ENCODE measurements at regions not wholly inside any gene's neighbourhood (a gene's known extent, or its start where the extent isn't known, plus 50 kb on each side); places are given as distances from the start of the nearest gene placed in this dataset.

DNA sequence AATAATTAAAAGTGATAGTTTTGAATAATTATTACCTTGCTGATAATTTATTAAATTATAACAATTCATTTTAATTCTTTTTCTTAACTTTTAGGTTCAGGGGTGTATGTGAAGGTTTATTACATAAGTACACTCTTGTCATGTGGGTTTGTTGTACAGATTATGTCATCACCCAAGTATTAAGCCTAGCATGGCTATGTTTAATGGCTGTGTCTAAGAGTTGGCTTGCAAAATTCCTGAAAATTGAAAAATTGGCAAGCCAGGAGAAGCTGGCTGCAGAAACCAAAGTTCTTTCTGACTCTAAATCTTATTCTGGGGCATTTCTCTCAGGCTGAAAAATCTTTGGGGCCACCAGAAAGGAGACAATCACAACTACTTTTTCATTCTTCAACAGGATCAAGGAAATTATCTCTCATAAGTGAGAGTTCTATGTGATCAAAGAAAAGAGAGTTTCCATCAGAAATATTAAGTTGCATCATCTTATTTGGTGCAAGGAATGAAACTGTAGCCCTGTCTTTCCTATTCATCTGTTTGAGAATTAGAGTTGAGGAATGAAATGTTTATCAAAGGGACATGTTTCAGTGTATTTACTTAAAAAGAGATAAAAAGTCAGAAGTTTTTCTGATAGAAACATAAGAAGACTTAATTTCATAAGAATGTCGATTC lies 412.1 kb upstream of the CDH2 start:
- no peak overlapping the region for H3K4me3 Mint-ChIP-seq (ENCODE audit: unreplicated experiment)
- TF ChIP-seq, protein P1, sequence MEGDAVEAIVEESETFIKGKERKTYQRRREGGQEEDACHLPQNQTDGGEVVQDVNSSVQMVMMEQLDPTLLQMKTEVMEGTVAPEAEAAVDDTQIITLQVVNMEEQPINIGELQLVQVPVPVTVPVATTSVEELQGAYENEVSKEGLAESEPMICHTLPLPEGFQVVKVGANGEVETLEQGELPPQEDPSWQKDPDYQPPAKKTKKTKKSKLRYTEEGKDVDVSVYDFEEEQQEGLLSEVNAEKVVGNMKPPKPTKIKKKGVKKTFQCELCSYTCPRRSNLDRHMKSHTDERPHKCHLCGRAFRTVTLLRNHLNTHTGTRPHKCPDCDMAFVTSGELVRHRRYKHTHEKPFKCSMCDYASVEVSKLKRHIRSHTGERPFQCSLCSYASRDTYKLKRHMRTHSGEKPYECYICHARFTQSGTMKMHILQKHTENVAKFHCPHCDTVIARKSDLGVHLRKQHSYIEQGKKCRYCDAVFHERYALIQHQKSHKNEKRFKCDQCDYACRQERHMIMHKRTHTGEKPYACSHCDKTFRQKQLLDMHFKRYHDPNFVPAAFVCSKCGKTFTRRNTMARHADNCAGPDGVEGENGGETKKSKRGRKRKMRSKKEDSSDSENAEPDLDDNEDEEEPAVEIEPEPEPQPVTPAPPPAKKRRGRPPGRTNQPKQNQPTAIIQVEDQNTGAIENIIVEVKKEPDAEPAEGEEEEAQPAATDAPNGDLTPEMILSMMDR (IDR thresholded peaks at IDR 0.05; ENCODE audit: insufficient read depth in 1 of 2, low read depth in 1 of 2, low read length in 1 of 2, severe bottlenecking in 1 of 2, unreplicated experiment in 1 of 2): no peak
- Histone ChIP-seq H3K9me3 (no peaks in the 10 kb centered on the region), H3K4me3 (ENCODE audit: low read depth, low read length) (no peak overlapping the region), H3K36me3 (ENCODE audit: control insufficient read depth, insufficient read depth, low read length) (no peaks in the 10 kb centered on the region), H3K4me1 (no peaks in the 10 kb centered on the region), H3K27me3 (replicated peaks; ENCODE audit: control insufficient read depth, insufficient read depth, low read length) (no peaks in the 10 kb centered on the region)
- ChIA-PET POLR2A (no interaction called here), CTCF (no interaction called here)
- intact Hi-C loops (cut with micrococcal nuclease; ENCODE audit: unreplicated experiment): no loop called here
- no peak overlapping the region for H3K27ac Mint-ChIP-seq (ENCODE audit: unreplicated experiment)
- BruUV-seq (replicated peaks): no TSS peak
- peaks cover 3% of the 10 kb centered on the region for H3K27me3 Mint-ChIP-seq (ENCODE audit: insufficient read depth, unreplicated experiment)
- H3K36me3 Mint-ChIP-seq (ENCODE audit: insufficient read depth, unreplicated experiment): no peaks in the 10 kb centered on the region
- no peak for DNase-seq
- no peaks in the 10 kb centered on the region for H3K4me1 Mint-ChIP-seq (ENCODE audit: low read depth, unreplicated experiment)
- H3K9me3 Mint-ChIP-seq (ENCODE audit: unreplicated experiment): no peaks in the 10 kb centered on the region

DNA sequence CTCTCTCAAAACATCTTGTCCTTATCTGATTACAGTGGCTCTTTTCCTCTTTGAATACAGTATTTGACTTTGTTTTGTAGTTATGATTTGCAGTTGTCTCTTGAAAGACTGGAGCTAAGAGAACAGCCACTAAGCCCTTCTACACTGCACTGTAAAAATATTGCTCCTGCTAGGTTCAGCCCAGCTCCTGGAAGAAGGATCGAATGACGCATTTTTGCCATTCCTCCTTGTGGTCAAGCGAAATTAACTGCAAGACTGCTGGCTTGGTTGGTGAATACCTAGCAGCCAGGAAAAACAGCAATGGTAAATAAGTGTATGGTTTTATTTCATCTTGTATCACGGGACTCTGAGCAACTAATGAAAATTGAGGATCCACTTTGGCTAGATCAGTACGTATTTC lies 407.8 kb upstream of the CDH2 start:
- TF ChIP-seq, protein P1 (IDR thresholded peaks at IDR 0.05; ENCODE audit: insufficient read depth in 1 of 2, low read depth in 1 of 2, low read length in 1 of 2, severe bottlenecking in 1 of 2, unreplicated experiment in 1 of 2): no peak
- no peak for DNase-seq
- Mint-ChIP-seq H3K9me3 (ENCODE audit: unreplicated experiment) (no peaks in the 10 kb centered on the region), H3K4me1 (ENCODE audit: low read depth, unreplicated experiment) (no peaks in the 10 kb centered on the region), H3K27ac (ENCODE audit: unreplicated experiment) (no peak overlapping the region), H3K27me3 (ENCODE audit: insufficient read depth, unreplicated experiment) (no peaks in the 10 kb centered on the region), H3K4me3 (ENCODE audit: unreplicated experiment) (no peak overlapping the region), H3K36me3 (ENCODE audit: insufficient read depth, unreplicated experiment) (no peaks in the 10 kb centered on the region)
- BruUV-seq (replicated peaks): no TSS peak
- Histone ChIP-seq H3K4me1 (no peaks in the 10 kb centered on the region), H3K4me3 (ENCODE audit: low read depth, low read length) (no peak overlapping the region), H3K27me3 (replicated peaks; ENCODE audit: control insufficient read depth, insufficient read depth, low read length) (no peaks in the 10 kb centered on the region), H3K9me3 (no peaks in the 10 kb centered on the region), H3K36me3 (ENCODE audit: control insufficient read depth, insufficient read depth, low read length) (no peaks in the 10 kb centered on the region)
- CTCF ChIA-PET: no interaction called here
- POLR2A ChIA-PET: no interaction called here
- intact Hi-C loops (cut with micrococcal nuclease; ENCODE audit: unreplicated experiment): no loop called here

DNA sequence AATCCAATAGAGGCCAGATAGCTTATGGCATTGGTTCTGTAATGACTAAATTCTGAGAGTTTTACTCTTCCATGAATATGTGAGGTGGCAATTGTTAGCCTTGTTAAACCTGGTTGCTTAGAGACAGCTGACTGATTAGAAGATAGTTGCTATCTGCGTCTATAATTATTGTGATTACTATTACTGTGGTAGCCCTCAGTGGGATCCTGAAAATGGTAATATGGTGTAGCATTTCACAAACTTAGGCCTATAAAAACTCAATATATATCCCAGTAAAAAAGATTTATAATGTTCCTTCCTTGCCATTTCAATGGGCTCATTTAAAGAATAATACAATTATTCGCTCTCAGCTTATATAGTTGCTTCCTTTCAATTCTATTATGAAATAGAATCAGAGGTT lies 405.8 kb upstream of the CDH2 start:
- Histone ChIP-seq H3K4me1 (no peaks in the 10 kb centered on the region), H3K9me3 (no peaks in the 10 kb centered on the region), H3K4me3 (ENCODE audit: low read depth, low read length) (no peak overlapping the region), H3K27me3 (replicated peaks; ENCODE audit: control insufficient read depth, insufficient read depth, low read length) (no peaks in the 10 kb centered on the region), H3K36me3 (ENCODE audit: control insufficient read depth, insufficient read depth, low read length) (no peaks in the 10 kb centered on the region)
- H3K4me1 Mint-ChIP-seq (ENCODE audit: low read depth, unreplicated experiment): no peaks in the 10 kb centered on the region
- DNase-seq: no peak
- H3K27me3 Mint-ChIP-seq (ENCODE audit: insufficient read depth, unreplicated experiment): no peaks in the 10 kb centered on the region
- intact Hi-C loops (cut with micrococcal nuclease; ENCODE audit: unreplicated experiment): no loop called here
- no TSS peak for BruUV-seq (replicated peaks)
- CTCF ChIA-PET: no interaction called here
- H3K4me3 Mint-ChIP-seq (ENCODE audit: unreplicated experiment): no peak overlapping the region
- H3K36me3 Mint-ChIP-seq (ENCODE audit: insufficient read depth, unreplicated experiment): no peaks in the 10 kb centered on the region
- H3K9me3 Mint-ChIP-seq (ENCODE audit: unreplicated experiment): no peaks in the 10 kb centered on the region
- POLR2A ChIA-PET: no interaction called here
- no peak overlapping the region for H3K27ac Mint-ChIP-seq (ENCODE audit: unreplicated experiment)
- TF ChIP-seq, protein P1 (IDR thresholded peaks at IDR 0.05; ENCODE audit: insufficient read depth in 1 of 2, low read depth in 1 of 2, low read length in 1 of 2, severe bottlenecking in 1 of 2, unreplicated experiment in 1 of 2): no peak
